Lung (tissue), 11 donors: ENCODE measurements at regions not wholly inside any gene's neighbourhood (a gene's known extent, or its start where the extent isn't known, plus 50 kb on each side); places are given as distances from the start of the nearest gene placed in this dataset.

Experiments used
- ATAC-seq: fragments of 200-7000 bp; cut with Tn5 transposase; one replicate; pipeline ENCODE4 v1.9.1; 2020; ENCODE audit warnings: moderate number of reproducible peaks; ENCODE audit not compliant: insufficient read depth, low FRiP score
- DNase-seq, 3 donors: peaks; one replicate each; pipeline ENCODE4 v3.0.0-alpha.2; 2013 to 2017
- H3K27ac ChIP-seq, 2 donors: one replicate each; pipeline ENCODE4 v1.5.1; 2013; ENCODE audit warnings: mild to moderate bottlenecking in 2 of 2, moderate library complexity in 2 of 2, control low read depth in 1 of 2, inconsistent platforms in 1 of 2, low read depth in 1 of 2, low read length in 1 of 2
- H3K27me3 ChIP-seq, 3 donors: one replicate each; pipeline ENCODE4 v1.5.1; 2013; ENCODE audit warnings: low read length in 2 of 3; ENCODE audit not compliant: control insufficient read depth in 3 of 3, insufficient read depth in 3 of 3
- H3K36me3 ChIP-seq, 4 donors: one replicate each; pipeline ENCODE4 v1.5.1; 2013; ENCODE audit warnings: low read length in 4 of 4, mild to moderate bottlenecking in 1 of 4, moderate library complexity in 1 of 4; ENCODE audit not compliant: control insufficient read depth in 4 of 4, insufficient read depth in 4 of 4
- H3K4me1 ChIP-seq, 5 donors: one replicate each; pipeline ENCODE4 v1.5.1; 2013; ENCODE audit warnings: low read length in 5 of 5, mild to moderate bottlenecking in 2 of 5, moderate library complexity in 1 of 5; ENCODE audit not compliant: control insufficient read depth in 5 of 5, insufficient read depth in 5 of 5
- H3K4me3 ChIP-seq: one replicate; pipeline ENCODE4 v1.5.1; 2013; ENCODE audit warnings: mild to moderate bottlenecking, control low read depth, moderate library complexity
- H3K9ac ChIP-seq, 2 donors: one replicate each; pipeline ENCODE4 v1.5.1; 2013; ENCODE audit warnings: low read length in 2 of 2, control low read depth in 1 of 2; ENCODE audit not compliant: insufficient read depth in 1 of 2
- H3K9me3 ChIP-seq, 4 donors: one replicate each; pipeline ENCODE4 v1.5.1; 2013; ENCODE audit warnings: low read length in 3 of 4, mild to moderate bottlenecking in 1 of 4, moderate library complexity in 1 of 4; ENCODE audit not compliant: control insufficient read depth in 4 of 4, insufficient read depth in 3 of 4
- WGBS, 2 donors: extraction: QIAGEN DNeasy Blood & Tissue Kit; methylation state at CpG; one replicate each; pipeline ENCODE4 v1.1.7; 2013; 5-methylcytosine and 5-hydroxymethylcytosine counted together
- TF ChIP-seq, protein P1 (sequence below): IDR thresholded peaks from 2 replicates; pipeline ENCODE4 v1.5.1; 2012; ENCODE audit warnings: mild to moderate bottlenecking; ENCODE audit errors: control extremely low read depth, extremely low read depth
- donor health status: control.
- donor health status: control.
- donor health status: Bipolar disorder and iron deficiency.
- donor health status: healthy.
- donor health status: DM: yes; HTN: yes; CAD: no.

DNA sequence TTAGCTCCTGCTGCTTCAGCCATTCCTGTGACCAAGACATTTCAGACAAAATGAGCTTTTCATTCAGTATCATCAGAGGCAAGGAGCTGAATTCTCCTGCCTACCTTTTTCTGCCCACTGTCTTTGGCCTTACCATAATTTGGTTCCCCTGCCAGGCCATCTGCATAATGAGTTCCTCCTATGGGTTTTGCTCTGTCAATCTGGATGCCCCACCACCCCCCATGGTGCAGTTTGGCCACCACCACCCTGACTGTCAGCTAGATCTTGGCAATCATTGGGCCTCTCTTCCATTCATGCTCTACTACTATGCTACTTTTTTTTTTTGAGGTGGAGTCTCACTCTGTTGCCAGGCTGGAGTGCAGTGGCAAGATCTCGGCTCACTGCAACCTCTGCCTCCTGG, 169.2 kb upstream of the ZKSCAN2 start:
- no peak for DNase-seq
- Histone ChIP-seq H3K4me3 (no peak overlapping the region), H3K27ac (no peak overlapping the region), H3K9me3 (peaks cover 0 to 5% (median under 1%) of the 10 kb centered on the region in 4 donors), H3K27me3 (no peaks in the 10 kb centered on the region), H3K36me3 (no peaks in the 10 kb centered on the region), H3K9ac (no peak overlapping the region), H3K4me1 (no peaks in the 10 kb centered on the region)
- 87 to 94% methylated on average over 1 of the region's 1 CpG for WGBS, 2 donors
- no peak for ATAC-seq
- TF ChIP-seq, protein P1, sequence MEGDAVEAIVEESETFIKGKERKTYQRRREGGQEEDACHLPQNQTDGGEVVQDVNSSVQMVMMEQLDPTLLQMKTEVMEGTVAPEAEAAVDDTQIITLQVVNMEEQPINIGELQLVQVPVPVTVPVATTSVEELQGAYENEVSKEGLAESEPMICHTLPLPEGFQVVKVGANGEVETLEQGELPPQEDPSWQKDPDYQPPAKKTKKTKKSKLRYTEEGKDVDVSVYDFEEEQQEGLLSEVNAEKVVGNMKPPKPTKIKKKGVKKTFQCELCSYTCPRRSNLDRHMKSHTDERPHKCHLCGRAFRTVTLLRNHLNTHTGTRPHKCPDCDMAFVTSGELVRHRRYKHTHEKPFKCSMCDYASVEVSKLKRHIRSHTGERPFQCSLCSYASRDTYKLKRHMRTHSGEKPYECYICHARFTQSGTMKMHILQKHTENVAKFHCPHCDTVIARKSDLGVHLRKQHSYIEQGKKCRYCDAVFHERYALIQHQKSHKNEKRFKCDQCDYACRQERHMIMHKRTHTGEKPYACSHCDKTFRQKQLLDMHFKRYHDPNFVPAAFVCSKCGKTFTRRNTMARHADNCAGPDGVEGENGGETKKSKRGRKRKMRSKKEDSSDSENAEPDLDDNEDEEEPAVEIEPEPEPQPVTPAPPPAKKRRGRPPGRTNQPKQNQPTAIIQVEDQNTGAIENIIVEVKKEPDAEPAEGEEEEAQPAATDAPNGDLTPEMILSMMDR: no peak

DNA sequence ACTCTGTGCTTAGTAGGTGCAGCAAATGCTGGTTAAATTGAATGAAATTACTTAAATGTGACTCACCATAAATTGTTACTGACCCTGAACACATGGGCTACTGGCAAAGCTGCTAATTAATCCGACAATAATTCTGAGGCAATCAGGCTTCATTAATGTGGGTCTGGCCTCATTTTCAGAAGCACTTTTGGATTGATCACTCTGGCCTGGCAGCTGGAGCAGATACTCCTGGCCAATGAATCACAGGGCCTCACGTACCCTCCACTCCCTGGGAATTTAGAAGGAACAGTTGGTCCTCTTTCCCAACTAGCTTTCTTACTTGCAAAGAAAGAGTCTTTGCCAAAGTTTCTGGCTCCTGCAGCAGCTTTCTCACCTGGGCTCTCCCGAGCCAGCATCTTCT, 162.0 kb upstream of the ZKSCAN2 start:
- no peak for DNase-seq

DNA sequence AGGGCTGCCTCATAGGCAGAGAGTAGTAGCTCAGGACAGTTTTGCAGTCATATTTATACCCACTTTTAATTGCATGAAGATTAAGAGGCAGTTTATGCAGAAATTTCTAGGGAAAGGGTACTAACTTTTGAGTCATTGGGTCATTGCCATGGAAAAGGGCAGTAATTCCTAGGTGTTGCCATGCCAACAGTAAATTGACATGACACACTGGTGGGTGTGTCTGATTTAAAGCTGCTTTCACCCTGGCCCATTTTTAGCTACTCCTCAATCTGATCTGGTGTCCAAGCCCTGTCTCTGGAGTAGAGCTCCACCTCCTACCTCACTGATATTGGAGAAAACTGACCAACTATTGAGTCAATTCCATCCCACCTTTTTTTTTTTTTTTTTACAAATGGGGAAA, 161.5 kb upstream of the ZKSCAN2 start:
- no peak for ATAC-seq
- H3K36me3 ChIP-seq: no peaks in the 10 kb centered on the region
- H3K9me3 ChIP-seq: no peaks in the 10 kb centered on the region
- H3K4me3 ChIP-seq: no peak overlapping the region
- no peak overlapping the region for H3K27ac ChIP-seq
- no peaks in the 10 kb centered on the region for H3K27me3 ChIP-seq
- no peak overlapping the region for H3K9ac ChIP-seq
- TF ChIP-seq, protein P1: no peak
- no peaks in the 10 kb centered on the region for H3K4me1 ChIP-seq
- no peak for DNase-seq

More for the DNA sequence above, 162.0 kb upstream of the ZKSCAN2 start:
- Histone ChIP-seq H3K27ac (no peak overlapping the region), H3K4me3 (no peak overlapping the region), H3K36me3 (no peaks in the 10 kb centered on the region), H3K9ac (no peak overlapping the region), H3K27me3 (no peaks in the 10 kb centered on the region), H3K9me3 (no peaks in the 10 kb centered on the region), H3K4me1 (no peaks in the 10 kb centered on the region)
- 81 to 92% methylated on average over 3 of the region's 3 CpGs for WGBS, 2 donors
- TF ChIP-seq, protein P1: no peak
- ATAC-seq: no peak

DNA sequence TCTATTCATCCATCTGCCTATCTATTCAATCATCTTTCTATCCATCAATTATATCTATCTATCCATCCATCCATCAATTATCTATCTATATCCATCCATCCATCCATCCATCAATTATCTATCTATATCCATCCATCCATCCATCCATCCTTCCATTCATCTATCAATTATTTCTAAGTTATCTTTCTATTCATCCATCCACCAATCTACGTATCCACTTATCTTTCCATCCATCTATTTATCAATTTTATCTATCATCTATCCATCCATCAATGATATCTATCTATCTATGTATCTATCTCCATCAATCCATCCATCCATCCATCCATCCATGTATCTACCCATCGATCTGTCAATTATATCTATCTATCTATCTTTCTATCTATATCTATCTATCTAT, 158.4 kb upstream of the ZKSCAN2 start:
- H3K9me3 ChIP-seq: no peaks in the 10 kb centered on the region
- 88 to 92% methylated on average over 2 of the region's 2 CpGs for WGBS, 2 donors
- TF ChIP-seq, protein P1: no peak
- DNase-seq: no peak
- H3K36me3 ChIP-seq: no peaks in the 10 kb centered on the region
- no peak overlapping the region for H3K4me3 ChIP-seq
- H3K9ac ChIP-seq: no peak overlapping the region
- no peaks in the 10 kb centered on the region for H3K4me1 ChIP-seq
- no peak overlapping the region for H3K27ac ChIP-seq
- ATAC-seq: no peak
- H3K27me3 ChIP-seq: no peaks in the 10 kb centered on the region
